ENCODE measurements at regions not wholly inside any gene's neighbourhood (a gene's known extent, or its start where the extent isn't known, plus 50 kb on each side); places are given as distances from the start of the nearest gene placed in this dataset.

DNA sequence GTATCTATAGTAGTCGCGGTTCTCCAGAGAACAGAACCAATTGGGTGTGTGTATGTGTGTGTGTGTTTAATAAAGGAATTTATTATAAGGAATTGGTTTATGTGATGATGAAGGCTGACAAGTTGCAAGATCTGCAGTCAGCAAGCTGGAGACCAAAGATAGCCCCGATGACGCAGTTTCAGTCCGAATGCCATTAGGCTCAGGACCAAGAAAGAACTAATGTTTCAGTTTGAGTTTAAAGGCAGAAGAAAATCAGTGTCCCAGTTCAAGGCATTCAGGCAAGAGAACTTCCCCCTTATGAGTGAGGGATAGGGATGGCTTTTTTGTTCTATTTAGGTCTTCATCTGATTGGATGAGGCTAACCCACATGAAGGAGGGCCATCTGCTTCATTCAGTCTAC, 221.6 kb downstream of the HNMT start:
- TF ChIP-seq GATA2 (IDR thresholded peaks at IDR 0.05; ENCODE audit: low read depth, low read length): no peak
- no peak for TF ChIP-seq GATA3 (IDR thresholded peaks at IDR 0.05; ENCODE audit: low read depth, low read length)
